MM.1S (cell line): ENCODE measurements at regions not wholly inside any gene's neighbourhood (a gene's known extent, or its start where the extent isn't known, plus 50 kb on each side); places are given as distances from the start of the nearest gene placed in this dataset.

ENCODE experiments used
- CTCF ChIP-seq: fragments of 300-600 bp; sonication (generic); IDR thresholded peaks from 2 replicates; pipeline ENCODE4 v1.5.1; 2016; ENCODE audit warnings: antibody characterized with exemption, low read length, mixed read lengths
- EZH2 ChIP-seq: fragments of 300-600 bp; sonication (generic); optimal IDR thresholded peaks from 2 replicates; pipeline ENCODE3; 2017; ENCODE audit warnings: low read depth, mild to moderate bottlenecking, antibody characterized with exemption, low read length, mixed read lengths
- EZH2phosphoT487 ChIP-seq: fragments of 300-600 bp; sonication (generic); IDR thresholded peaks from 2 replicates; pipeline ENCODE4 v1.6.1; 2018; ENCODE audit warnings: antibody characterized with exemption, low read length

- no peak for TF ChIP-seq CTCF
- no peak for TF ChIP-seq EZH2
- TF ChIP-seq EZH2phosphoT487 = no peak
Observed at GRCh38 chr7:96447109-96447645, 125.3 kb upstream of the SLC25A13 start.
